ENCODE measurements at regions not wholly inside any gene's neighbourhood (a gene's known extent, or its start where the extent isn't known, plus 50 kb on each side); places are given as distances from the start of the nearest gene placed in this dataset.

DNA sequence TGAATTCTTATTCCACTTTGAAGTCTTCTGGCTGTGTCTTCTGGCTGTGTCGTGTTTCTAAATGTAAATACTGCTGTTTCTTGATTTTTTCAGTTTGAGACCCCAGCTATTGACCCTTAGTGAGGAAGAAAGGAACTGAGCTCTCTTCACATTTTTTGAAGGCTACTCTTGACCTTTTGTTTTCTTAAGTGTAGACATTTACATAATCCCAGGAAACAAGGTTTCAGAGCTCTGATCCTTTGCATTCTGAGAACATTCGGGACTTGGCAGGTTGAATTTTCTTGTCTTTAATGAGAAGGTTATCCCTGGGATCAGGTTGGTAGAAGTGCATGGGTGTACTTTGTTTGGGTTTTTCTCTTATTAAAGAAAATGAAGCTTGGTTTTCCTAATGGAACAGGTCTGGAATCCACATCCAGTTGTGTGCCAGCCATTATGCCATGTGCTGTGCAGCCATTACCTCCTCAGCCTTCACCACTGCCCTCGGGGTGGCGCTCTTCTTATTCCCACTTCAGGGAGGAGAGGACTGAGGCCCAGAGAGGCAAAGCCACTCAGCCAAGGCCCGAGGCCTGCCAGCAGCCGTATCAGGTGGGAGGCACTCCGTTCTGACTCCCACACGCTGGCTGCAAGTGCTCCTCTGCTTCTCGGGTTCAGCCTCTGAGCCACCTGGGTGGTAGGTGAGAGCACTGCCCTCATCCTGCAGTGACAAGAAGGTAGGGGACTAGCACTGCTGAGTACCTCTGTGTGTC lies 120.9 kb downstream of the BEGAIN start:
- TF ChIP-seq, protein P1, sequence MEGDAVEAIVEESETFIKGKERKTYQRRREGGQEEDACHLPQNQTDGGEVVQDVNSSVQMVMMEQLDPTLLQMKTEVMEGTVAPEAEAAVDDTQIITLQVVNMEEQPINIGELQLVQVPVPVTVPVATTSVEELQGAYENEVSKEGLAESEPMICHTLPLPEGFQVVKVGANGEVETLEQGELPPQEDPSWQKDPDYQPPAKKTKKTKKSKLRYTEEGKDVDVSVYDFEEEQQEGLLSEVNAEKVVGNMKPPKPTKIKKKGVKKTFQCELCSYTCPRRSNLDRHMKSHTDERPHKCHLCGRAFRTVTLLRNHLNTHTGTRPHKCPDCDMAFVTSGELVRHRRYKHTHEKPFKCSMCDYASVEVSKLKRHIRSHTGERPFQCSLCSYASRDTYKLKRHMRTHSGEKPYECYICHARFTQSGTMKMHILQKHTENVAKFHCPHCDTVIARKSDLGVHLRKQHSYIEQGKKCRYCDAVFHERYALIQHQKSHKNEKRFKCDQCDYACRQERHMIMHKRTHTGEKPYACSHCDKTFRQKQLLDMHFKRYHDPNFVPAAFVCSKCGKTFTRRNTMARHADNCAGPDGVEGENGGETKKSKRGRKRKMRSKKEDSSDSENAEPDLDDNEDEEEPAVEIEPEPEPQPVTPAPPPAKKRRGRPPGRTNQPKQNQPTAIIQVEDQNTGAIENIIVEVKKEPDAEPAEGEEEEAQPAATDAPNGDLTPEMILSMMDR (IDR thresholded peaks at IDR 0.05), result no peak
- TF ChIP-seq CREB1 (CRISPR knock-in tag; IDR thresholded peaks at IDR 0.05) (no peak), TEAD1 (CRISPR knock-in tag; IDR thresholded peaks at IDR 0.05) (no peak), ZNF396 (CRISPR knock-in tag; IDR thresholded peaks at IDR 0.05; ENCODE audit: borderline replicate concordance) (no peak), IRF2 (CRISPR knock-in tag; IDR thresholded peaks at IDR 0.05; ENCODE audit: borderline replicate concordance, low read depth) (no peak), USF2 (CRISPR knock-in tag; IDR thresholded peaks at IDR 0.05) (no peak)
- TF ChIP-seq, protein P2, sequence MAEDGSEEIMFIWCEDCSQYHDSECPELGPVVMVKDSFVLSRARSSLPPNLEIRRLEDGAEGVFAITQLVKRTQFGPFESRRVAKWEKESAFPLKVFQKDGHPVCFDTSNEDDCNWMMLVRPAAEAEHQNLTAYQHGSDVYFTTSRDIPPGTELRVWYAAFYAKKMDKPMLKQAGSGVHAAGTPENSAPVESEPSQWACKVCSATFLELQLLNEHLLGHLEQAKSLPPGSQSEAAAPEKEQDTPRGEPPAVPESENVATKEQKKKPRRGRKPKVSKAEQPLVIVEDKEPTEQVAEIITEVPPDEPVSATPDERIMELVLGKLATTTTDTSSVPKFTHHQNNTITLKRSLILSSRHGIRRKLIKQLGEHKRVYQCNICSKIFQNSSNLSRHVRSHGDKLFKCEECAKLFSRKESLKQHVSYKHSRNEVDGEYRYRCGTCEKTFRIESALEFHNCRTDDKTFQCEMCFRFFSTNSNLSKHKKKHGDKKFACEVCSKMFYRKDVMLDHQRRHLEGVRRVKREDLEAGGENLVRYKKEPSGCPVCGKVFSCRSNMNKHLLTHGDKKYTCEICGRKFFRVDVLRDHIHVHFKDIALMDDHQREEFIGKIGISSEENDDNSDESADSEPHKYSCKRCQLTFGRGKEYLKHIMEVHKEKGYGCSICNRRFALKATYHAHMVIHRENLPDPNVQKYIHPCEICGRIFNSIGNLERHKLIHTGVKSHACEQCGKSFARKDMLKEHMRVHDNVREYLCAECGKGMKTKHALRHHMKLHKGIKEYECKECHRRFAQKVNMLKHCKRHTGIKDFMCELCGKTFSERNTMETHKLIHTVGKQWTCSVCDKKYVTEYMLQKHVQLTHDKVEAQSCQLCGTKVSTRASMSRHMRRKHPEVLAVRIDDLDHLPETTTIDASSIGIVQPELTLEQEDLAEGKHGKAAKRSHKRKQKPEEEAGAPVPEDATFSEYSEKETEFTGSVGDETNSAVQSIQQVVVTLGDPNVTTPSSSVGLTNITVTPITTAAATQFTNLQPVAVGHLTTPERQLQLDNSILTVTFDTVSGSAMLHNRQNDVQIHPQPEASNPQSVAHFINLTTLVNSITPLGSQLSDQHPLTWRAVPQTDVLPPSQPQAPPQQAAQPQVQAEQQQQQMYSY (CRISPR knock-in tag; IDR thresholded peaks at IDR 0.05), result no peak
